ENCODE measurements at regions not wholly inside any gene's neighbourhood (a gene's known extent, or its start where the extent isn't known, plus 50 kb on each side); places are given as distances from the start of the nearest gene placed in this dataset.

- Histone ChIP-seq H3K4me1 (ENCODE audit: insufficient read depth) (no peaks in the 10 kb centered on the region), H3K36me3 (no peaks in the 10 kb centered on the region), H3K4me3 (no peak overlapping the region), H3K9me3 (no peaks in the 10 kb centered on the region), H3K27me3 (no peaks in the 10 kb centered on the region), H3K27ac (no peak overlapping the region)
- TF ChIP-seq EP300 (IDR thresholded peaks at IDR 0.05) (no peak), CTCF (IDR thresholded peaks at IDR 0.05) (no peak), POLR2A (IDR thresholded peaks at IDR 0.05) (no peak)
- WGBS, 3 donors, result 72 to 84% (median 79%) methylated on average over 3 of the region's 3 CpGs
- intact Hi-C loops (cut with DNase I), result no loop called here
- DNase-seq, result no peak
These were observed 143.3 kb downstream of the IRX1 start for GRCh38 chr5:3738919-3739318.

- 86 to 90% (median 89%) methylated on average over 27 of the region's 27 CpGs for WGBS, 3 donors
- no peaks in the 10 kb centered on the region for H3K4me1 ChIP-seq (ENCODE audit: insufficient read depth)
- H3K36me3 ChIP-seq, result no peaks in the 10 kb centered on the region
- intact Hi-C loops (cut with DNase I), result no loop called here
- no peaks in the 10 kb centered on the region for H3K27me3 ChIP-seq
- TF ChIP-seq POLR2A (IDR thresholded peaks at IDR 0.05) (no peak), CTCF (IDR thresholded peaks at IDR 0.05) (no peak), EP300 (IDR thresholded peaks at IDR 0.05) (no peak)
- DNase-seq, result no peak
- no peak overlapping the region for H3K4me3 ChIP-seq
- no peak overlapping the region for H3K27ac ChIP-seq
- no peaks in the 10 kb centered on the region for H3K9me3 ChIP-seq
These were observed 145.1 kb downstream of the IRX1 start for GRCh38 chr5:3740546-3741373.

- 77 to 87% (median 78%) methylated on average over 8 of the region's 8 CpGs for WGBS, 3 donors
- DNase-seq, result no peak
- Histone ChIP-seq H3K27ac (no peak overlapping the region), H3K27me3 (no peaks in the 10 kb centered on the region), H3K9me3 (no peaks in the 10 kb centered on the region), H3K4me1 (ENCODE audit: insufficient read depth) (no peaks in the 10 kb centered on the region), H3K36me3 (no peaks in the 10 kb centered on the region), H3K4me3 (no peak overlapping the region)
- no peak for TF ChIP-seq EP300 (IDR thresholded peaks at IDR 0.05)
- no peak for TF ChIP-seq POLR2A (IDR thresholded peaks at IDR 0.05)
- TF ChIP-seq CTCF (IDR thresholded peaks at IDR 0.05), result no peak
- intact Hi-C loops (cut with DNase I), result no loop called here
These were observed 145.7 kb downstream of the IRX1 start for GRCh38 chr5:3741374-3741770.

GRCh38 chr5:3742750-3743149 is 147.1 kb downstream of the IRX1 start:
- no peak overlapping the region for H3K27ac ChIP-seq
- WGBS, 3 donors, result 6 to 17% (median 11%) methylated on average over 3 of the region's 3 CpGs
- no peaks in the 10 kb centered on the region for H3K36me3 ChIP-seq
- TF ChIP-seq POLR2A (IDR thresholded peaks at IDR 0.05) (no peak), EP300 (IDR thresholded peaks at IDR 0.05) (no peak), CTCF (IDR thresholded peaks at IDR 0.05) (no peak)
- DNase-seq, result no peak
- H3K4me3 ChIP-seq, result no peak overlapping the region
- intact Hi-C loops (cut with DNase I), result no loop called here
- no peaks in the 10 kb centered on the region for H3K9me3 ChIP-seq
- H3K4me1 ChIP-seq (ENCODE audit: insufficient read depth), result no peaks in the 10 kb centered on the region
- H3K27me3 ChIP-seq, result no peaks in the 10 kb centered on the region

Data from ovary (tissue), 7 donors.